ENCODE measurements at regions not wholly inside any gene's neighbourhood (a gene's known extent, or its start where the extent isn't known, plus 50 kb on each side); places are given as distances from the start of the nearest gene placed in this dataset.

- H3K4me1 ChIP-seq (ENCODE audit: control insufficient read depth, insufficient read depth, low read length): no peaks in the 10 kb centered on the region
- no peak overlapping the region for H4K8ac ChIP-seq (ENCODE audit: low read depth in 2 of 2, low read length in 2 of 2)
- H2BK15ac ChIP-seq (ENCODE audit: low read depth, low read length): no peak overlapping the region
- H3K27ac ChIP-seq (ENCODE audit: insufficient read depth, low read length): no peak overlapping the region
- no peak overlapping the region for H3K4ac ChIP-seq (ENCODE audit: low read depth, low read length)
- ChIA-PET CTCF (no interaction called here), POLR2A (ENCODE audit: unreplicated experiment) (no interaction called here)
- DNase-seq (no peak), ATAC-seq (ENCODE audit: low read depth) (no peak)
- no peaks in the 10 kb centered on the region for H3K79me1 ChIP-seq (ENCODE audit: low read depth in 1 of 2, low read length in 2 of 2)
- peaks cover 5% of the 10 kb centered on the region for H3K27me3 ChIP-seq (ENCODE audit: control insufficient read depth, insufficient read depth, low read length)
- no peak overlapping the region for H3K18ac ChIP-seq (ENCODE audit: low read depth, low read length)
- no peak overlapping the region for H3K4me3 ChIP-seq (ENCODE audit: insufficient read depth, low read depth, low read length)
- dilution Hi-C loops (cut with HindIII; ENCODE audit: low sequenced_read_pairs, unreplicated experiment) (no loop called here), in situ Hi-C loops (cut with MboI; ENCODE audit: low sequenced_read_pairs) (no loop called here), intact Hi-C loops (cut with micrococcal nuclease) (no loop called here)
- no TSS peak for BruUV-seq (replicated peaks)
- WGBS, 2 experiments (ENCODE audit: extremely low coverage in 2 of 2, insufficient read length in 1 of 2): 100% methylated on average over 1 of the region's 5 CpGs; no CpG with 5 or more reads in 1 of the 2 experiments
- H3K9ac ChIP-seq (ENCODE audit: low read depth, low read length): no peak overlapping the region
- no peak overlapping the region for H2BK5ac ChIP-seq (ENCODE audit: low read depth, low read length, poor library complexity, severe bottlenecking)
- H3K36me3 ChIP-seq (ENCODE audit: control insufficient read depth, insufficient read depth, low read length): no peaks in the 10 kb centered on the region
- no peaks in the 10 kb centered on the region for H3K9me1 ChIP-seq (ENCODE audit: insufficient read depth, low read length)
- no peaks in the 10 kb centered on the region for H3K9me3 ChIP-seq (ENCODE audit: control insufficient read depth, insufficient read depth, low read length)
- no peak overlapping the region for H2BK20ac ChIP-seq (ENCODE audit: low read depth, low read length)
- H3K4me2 ChIP-seq (ENCODE audit: low read depth, low read length): no peak overlapping the region
- H2AK5ac ChIP-seq (ENCODE audit: low read depth, low read length): no peak overlapping the region
- no peak for TF ChIP-seq BHLHE40 (IDR thresholded peaks at IDR 0.05; ENCODE audit: low read depth, low read length)
- no peak for TF ChIP-seq POLR2A (IDR thresholded peaks at IDR 0.05; ENCODE audit: low read depth, low read length)
- no peak for TF ChIP-seq RAD21 (IDR thresholded peaks at IDR 0.05; ENCODE audit: low read length)
- no peak for TF ChIP-seq SMC3 (IDR thresholded peaks at IDR 0.05; ENCODE audit: low read depth, low read length)
- TF ChIP-seq MAZ (IDR thresholded peaks at IDR 0.05; ENCODE audit: borderline replicate concordance, low read depth, low read length): no peak
- no peak for TF ChIP-seq RCOR1 (IDR thresholded peaks at IDR 0.05; ENCODE audit: insufficient replicate concordance, low read length)
- no peak for TF ChIP-seq MAFK (IDR thresholded peaks at IDR 0.05; ENCODE audit: low read depth, low read length)
- TF ChIP-seq NFE2L2 (IDR thresholded peaks at IDR 0.05; ENCODE audit: low read depth, low read length): no peak
- H2AK9ac ChIP-seq (replicated peaks; ENCODE audit: low read depth, low read length, poor library complexity): no peak overlapping the region
- no peak overlapping the region for H2BK120ac ChIP-seq (ENCODE audit: low read depth, low read length)
- H4K20me1 ChIP-seq (ENCODE audit: insufficient read depth, low read length): no peaks in the 10 kb centered on the region
- H3K23ac ChIP-seq (ENCODE audit: low read depth, low read length): no peak overlapping the region
- no peak overlapping the region for H3K56ac ChIP-seq (ENCODE audit: extremely low read depth, insufficient read depth, low read length)
- H2AFZ ChIP-seq (replicated peaks; ENCODE audit: low read length, poor library complexity): no peak overlapping the region
- H3K14ac ChIP-seq (replicated peaks; ENCODE audit: low read depth, low read length): no peak overlapping the region
- no peak overlapping the region for H4K5ac ChIP-seq (ENCODE audit: low read depth, low read length)
- H4K91ac ChIP-seq (ENCODE audit: insufficient read depth, low read depth, low read length): no peak overlapping the region
Observed at GRCh38 chr4:56733352-56733751, 52.3 kb upstream of the HOPX start.

Data from IMR-90 (cell line).